SK-N-SH (cell line): ENCODE measurements at regions not wholly inside any gene's neighbourhood (a gene's known extent, or its start where the extent isn't known, plus 50 kb on each side); places are given as distances from the start of the nearest gene placed in this dataset.

ENCODE experiments used
- CTCF ChIA-PET: fragments of 300-600, 350-600 bp; formaldehyde crosslinking; extraction: SDS; loops from one replicate; lab custom pipeline; 2021; lab: Yijun Ruan, JAX
- POLR2A ChIA-PET: fragments of 350-600 bp; sonication (Branson Sonifier 250); formaldehyde crosslinking; extraction: SDS; loops from one replicate; lab custom pipeline; 2020; ENCODE audit warnings: antibody characterized with exemption, inconsistent platforms; lab: Yijun Ruan, JAX
- DNase-seq: peaks from one replicate; pipeline ENCODE4 v3.0.0; 2012
- H2AFZ ChIP-seq: fragments of 200-600 bp; sonication (generic); 2 replicates; pipeline ENCODE4 v1.8.1; 2016; ENCODE audit warnings: antibody characterized with exemption, mild to moderate bottlenecking, low read depth
- H3F3A ChIP-seq: fragments of 200-600 bp; sonication (generic); replicated peaks from 2 replicates; pipeline ENCODE3; 2016; ENCODE audit warnings: antibody characterized with exemption, mild to moderate bottlenecking; ENCODE audit not compliant: insufficient read depth
- H3K27ac ChIP-seq, 2 experiments: fragments of 200-500 bp in 1 of 2; fragments of 200-600 bp in 1 of 2; sonication (Bioruptor generic) in 1 of 2; sonication (generic), shearing (Covaris generic) in 1 of 2; 2 replicates each; pipeline versions ENCODE4 v1.5.1 to v1.6.1; 2014 to 2016; ENCODE audit warnings: low read depth in 2 of 2, inconsistent platforms in 1 of 2, low read length in 1 of 2, mild to moderate bottlenecking in 1 of 2, mixed read lengths in 1 of 2
- H3K27me3 ChIP-seq: fragments of 200-600 bp; sonication (generic), shearing (Covaris generic); 2 replicates; pipeline ENCODE4 v1.6.1; 2016; ENCODE audit warnings: mixed run types; ENCODE audit not compliant: insufficient read depth
- H3K36me3 ChIP-seq, 2 experiments: fragments of 200-500 bp in 1 of 2; fragments of 200-600 bp in 1 of 2; sonication (Bioruptor generic) in 1 of 2; sonication (generic) in 1 of 2; replicated peaks in 1 of 2; 2 replicates each; pipeline versions ENCODE3 to v1.5.1; 2014 to 2016; ENCODE audit warnings: low read length in 1 of 2, mild to moderate bottlenecking in 1 of 2; ENCODE audit not compliant: insufficient read depth in 2 of 2, control insufficient read depth in 1 of 2
- H3K4me1 ChIP-seq, 2 experiments: fragments of 200-500 bp in 1 of 2; fragments of 200-600 bp in 1 of 2; sonication (Bioruptor generic) in 1 of 2; sonication (generic), shearing (Covaris generic) in 1 of 2; 2 replicates each; pipeline versions ENCODE4 v1.5.1 to v1.6.1; 2014 to 2016; ENCODE audit warnings: low read depth in 1 of 2, low read length in 1 of 2, mixed run types in 1 of 2; ENCODE audit not compliant: insufficient read depth in 2 of 2, control insufficient read depth in 1 of 2
- H3K4me2 ChIP-seq: fragments of 200-600 bp; sonication (generic), shearing (Covaris generic); 2 replicates; pipeline ENCODE4 v1.6.1; 2017; ENCODE audit warnings: mixed run types
- H3K4me3 ChIP-seq, 2 experiments: fragments of 200-500 bp in 1 of 2; fragments of 200-600 bp in 1 of 2; sonication (Bioruptor generic) in 1 of 2; sonication (generic), shearing (Covaris generic) in 1 of 2; 2 replicates each; pipeline versions ENCODE4 v1.5.1 to v1.8.1; 2014 to 2016; ENCODE audit warnings: low read depth in 2 of 2, inconsistent platforms in 1 of 2, low read length in 1 of 2, mild to moderate bottlenecking in 1 of 2, mixed read lengths in 1 of 2, moderate library complexity in 1 of 2
- H3K79me2 ChIP-seq: fragments of 200-600 bp; sonication (generic); 2 replicates; pipeline ENCODE4 v1.8.1; 2017; ENCODE audit warnings: mild to moderate bottlenecking; ENCODE audit not compliant: insufficient read depth
- H3K9ac ChIP-seq: fragments of 200-600 bp; sonication (generic); 2 replicates; pipeline ENCODE4 v1.6.1; 2017; ENCODE audit warnings: mixed run types
- H3K9me2 ChIP-seq: fragments of 200-600 bp; sonication (generic); 2 replicates; pipeline ENCODE4 v1.6.1; 2017; ENCODE audit warnings: mixed run types
- H3K9me3 ChIP-seq: fragments of 200-600 bp; sonication (generic); 2 replicates; pipeline ENCODE4 v1.6.1; 2017; ENCODE audit warnings: mixed run types, mild to moderate bottlenecking, moderate library complexity
- H4K20me1 ChIP-seq: fragments of 200-600 bp; sonication (generic); 2 replicates; pipeline ENCODE4 v1.6.1; 2017; ENCODE audit warnings: mild to moderate bottlenecking, mixed run types; ENCODE audit not compliant: insufficient read depth
- ELF1 ChIP-seq: IDR thresholded peaks from 2 replicates; pipeline ENCODE4 v1.4.0; 2012
- EZH2phosphoT487 ChIP-seq: fragments of 200-600 bp; sonication (generic); IDR thresholded peaks from 2 replicates; pipeline ENCODE4 v1.6.1; 2017; ENCODE audit warnings: low read depth, mixed run types, mild to moderate bottlenecking, antibody characterized with exemption, moderate library complexity, borderline replicate concordance
- FOSL2 ChIP-seq: IDR thresholded peaks from 2 replicates; pipeline ENCODE4 v1.4.0; 2012; ENCODE audit warnings: low read depth, mild to moderate bottlenecking, moderate library complexity, borderline replicate concordance
- GATA2 ChIP-seq: sonication (generic); formaldehyde crosslinking; IDR thresholded peaks from 2 replicates; pipeline ENCODE4 v1.5.0; 2020; ENCODE audit warnings: mild to moderate bottlenecking, missing genetic modification reagents
- IRF3 ChIP-seq: fragments of 150-350 bp; IDR thresholded peaks from 2 replicates; pipeline ENCODE4 v1.6.1; 2016; ENCODE audit warnings: mild to moderate bottlenecking, low read depth, low read length
- JUND ChIP-seq: IDR thresholded peaks from 2 replicates; pipeline ENCODE4 v1.4.0; 2012
- PBX3 ChIP-seq: IDR thresholded peaks from 2 replicates; pipeline ENCODE4; 2012
- POLR2AphosphoS5 ChIP-seq: IDR thresholded peaks from 2 replicates; pipeline ENCODE4 v1.6.1; 2012; ENCODE audit warnings: low read depth, low read length
- RFX5 ChIP-seq: IDR thresholded peaks from 2 replicates; pipeline ENCODE4 v1.6.1; 2012; ENCODE audit warnings: mild to moderate bottlenecking, improper control_type of control experiment, low read length
- RXRA ChIP-seq: IDR thresholded peaks from 2 replicates; pipeline ENCODE4 v1.4.0; 2012; ENCODE audit warnings: low read depth, mild to moderate bottlenecking, borderline replicate concordance
- TAF1 ChIP-seq: IDR thresholded peaks from 2 replicates; pipeline ENCODE4 v1.6.1; 2012; ENCODE audit warnings: low read depth, mild to moderate bottlenecking, low read length, moderate library complexity, borderline replicate concordance
- USF1 ChIP-seq: IDR thresholded peaks from 2 replicates; pipeline ENCODE4 v1.4.0; 2012; ENCODE audit warnings: low read depth, borderline replicate concordance
- USF2 ChIP-seq: fragments of 150-350 bp; IDR thresholded peaks from 2 replicates; pipeline ENCODE4 v1.6.1; 2017; ENCODE audit warnings: antibody characterized with exemption, low read length, low read depth, borderline replicate concordance
- WGBS: methylation state at CpG from one replicate; pipeline ENCODE4 v1.1.6; 2017; ENCODE audit warnings: low lambda C conversion rate; 5-methylcytosine and 5-hydroxymethylcytosine counted together

GRCh38 chr1:195105773-195106172, 1502.5 kb downstream of the KCNT2 start:
- Histone ChIP-seq H3K4me1 (no peaks in the 10 kb centered on the region), H3K9me2 (no peaks in the 10 kb centered on the region), H3K9ac (no peak overlapping the region), H3K27ac (no peak overlapping the region), H3F3A (no peaks in the 10 kb centered on the region)
- POLR2A ChIA-PET: no interaction called here
- TF ChIP-seq ELF1: no peak
- TF ChIP-seq, all 33 proteins: peak for 0
- WGBS: 4% methylated on average over 2 of the region's 2 CpGs
- H3K4me2 ChIP-seq: no peak overlapping the region
- no peaks in the 10 kb centered on the region for H3K79me2 ChIP-seq
- H3K9me3 ChIP-seq: no peaks in the 10 kb centered on the region
- H3K27me3 ChIP-seq: no peaks in the 10 kb centered on the region
- H3K4me3 ChIP-seq: no peak overlapping the region
- CTCF ChIA-PET: no interaction called here
- no peaks in the 10 kb centered on the region for H3K36me3 ChIP-seq
- no peaks in the 10 kb centered on the region for H4K20me1 ChIP-seq
- H2AFZ ChIP-seq: no peak overlapping the region
- DNase-seq: no peak

GRCh38 chr1:195105281-195105680, 1503.0 kb downstream of the KCNT2 start:
- Histone ChIP-seq H2AFZ (no peak overlapping the region), H3K4me3 (no peak overlapping the region), H3K9me2 (no peaks in the 10 kb centered on the region), H3K27ac (no peak overlapping the region), H3K9me3 (no peaks in the 10 kb centered on the region), H3K9ac (no peak overlapping the region), H3K79me2 (no peaks in the 10 kb centered on the region), H3K27me3 (no peaks in the 10 kb centered on the region), H3K4me2 (no peak overlapping the region), H3K4me1 (no peaks in the 10 kb centered on the region), H4K20me1 (no peaks in the 10 kb centered on the region), H3K36me3 (no peaks in the 10 kb centered on the region), H3F3A (no peaks in the 10 kb centered on the region)
- CTCF ChIA-PET: no interaction called here
- POLR2A ChIA-PET: no interaction called here
- TF ChIP-seq POLR2AphosphoS5 (no peak), RFX5 (no peak), EZH2phosphoT487 (no peak), FOSL2 (no peak), IRF3 (no peak), TAF1 (no peak), PBX3 (no peak), GATA2 (CRISPR knock-in tag) (no peak), USF1 (no peak), USF2 (no peak), RXRA (no peak), JUND (no peak)
- no peak for DNase-seq
- 6% methylated on average over 2 of the region's 2 CpGs for WGBS
